Right lobe of liver (tissue), 4 donors: ENCODE measurements at regions not wholly inside any gene's neighbourhood (a gene's known extent, or its start where the extent isn't known, plus 50 kb on each side); places are given as distances from the start of the nearest gene placed in this dataset.

ENCODE experiments used
- POLR2A ChIP-seq: fragments of 450-650 bp; IDR thresholded peaks from one replicate; pipeline ENCODE4 v1.6.1; 2017; ENCODE audit warnings: antibody characterized with exemption, mild to moderate bottlenecking
- TF ChIP-seq, protein P1 (sequence below), 4 donors: fragments of 200-600 bp in 3 of 4; fragments of 450-650 bp in 1 of 4; IDR thresholded peaks; one replicate each; pipeline versions ENCODE4 v1.5.1 to v1.8.0; 2016 to 2022; ENCODE audit warnings: antibody characterized with exemption in 4 of 4, mild to moderate bottlenecking in 2 of 4
- donor health status: DM: no; HTN: no; CAD: no.
- donor health status: DM: no; HTN: no; CAD: no.
- donor health status: DM: no; HTN: yes; CAD: no.

DNA sequence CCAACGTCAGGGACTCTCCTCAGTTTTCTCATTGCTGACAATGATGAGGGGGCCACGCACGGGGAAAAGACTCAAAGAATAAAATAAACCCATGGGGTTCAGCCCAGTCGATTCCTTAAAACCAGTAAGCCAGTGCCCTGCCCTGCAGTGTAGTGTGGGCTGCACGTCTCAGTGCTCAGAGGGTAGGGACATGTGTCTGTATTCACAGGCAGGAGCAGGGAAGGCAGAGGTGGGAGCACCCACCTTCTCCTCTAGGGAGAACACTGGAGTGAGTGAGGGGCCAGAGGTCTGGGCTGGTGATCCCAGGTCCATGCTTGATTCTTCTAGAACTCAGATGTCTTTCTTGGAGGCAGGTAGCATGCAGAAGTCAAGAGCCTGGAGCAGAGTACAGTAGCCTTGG, 303.6 kb downstream of the MATN1 start:
- TF ChIP-seq, protein P1, sequence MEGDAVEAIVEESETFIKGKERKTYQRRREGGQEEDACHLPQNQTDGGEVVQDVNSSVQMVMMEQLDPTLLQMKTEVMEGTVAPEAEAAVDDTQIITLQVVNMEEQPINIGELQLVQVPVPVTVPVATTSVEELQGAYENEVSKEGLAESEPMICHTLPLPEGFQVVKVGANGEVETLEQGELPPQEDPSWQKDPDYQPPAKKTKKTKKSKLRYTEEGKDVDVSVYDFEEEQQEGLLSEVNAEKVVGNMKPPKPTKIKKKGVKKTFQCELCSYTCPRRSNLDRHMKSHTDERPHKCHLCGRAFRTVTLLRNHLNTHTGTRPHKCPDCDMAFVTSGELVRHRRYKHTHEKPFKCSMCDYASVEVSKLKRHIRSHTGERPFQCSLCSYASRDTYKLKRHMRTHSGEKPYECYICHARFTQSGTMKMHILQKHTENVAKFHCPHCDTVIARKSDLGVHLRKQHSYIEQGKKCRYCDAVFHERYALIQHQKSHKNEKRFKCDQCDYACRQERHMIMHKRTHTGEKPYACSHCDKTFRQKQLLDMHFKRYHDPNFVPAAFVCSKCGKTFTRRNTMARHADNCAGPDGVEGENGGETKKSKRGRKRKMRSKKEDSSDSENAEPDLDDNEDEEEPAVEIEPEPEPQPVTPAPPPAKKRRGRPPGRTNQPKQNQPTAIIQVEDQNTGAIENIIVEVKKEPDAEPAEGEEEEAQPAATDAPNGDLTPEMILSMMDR (IDR thresholded peaks at IDR 0.05), result no peak
- no peak for TF ChIP-seq POLR2A
